BE2C (cell line): ENCODE measurements at regions not wholly inside any gene's neighbourhood (a gene's known extent, or its start where the extent isn't known, plus 50 kb on each side); places are given as distances from the start of the nearest gene placed in this dataset.

Experiments used
- DNase-seq: peaks from one replicate; pipeline ENCODE4 v3.0.0-alpha.2; 2020
- H3K27me3 ChIP-seq: fragments of 250-450 bp; sonication (Bioruptor Pico); 2 replicates; pipeline ENCODE4 v1.5.1; 2020; ENCODE audit warnings: mild to moderate bottlenecking
- H3K36me3 ChIP-seq: fragments of 250-450 bp; sonication (Bioruptor Pico); 2 replicates; pipeline ENCODE4 v1.5.1; 2020; ENCODE audit warnings: mild to moderate bottlenecking
- H3K4me1 ChIP-seq: fragments of 250-450 bp; sonication (Bioruptor Pico); 2 replicates; pipeline ENCODE4 v1.5.1; 2020
- H3K4me3 ChIP-seq: 2 replicates; pipeline ENCODE4 v1.5.1; 2011; ENCODE audit warnings: low read depth, low read length
- H3K9me3 ChIP-seq: fragments of 250-450 bp; sonication (Bioruptor Pico); 2 replicates; pipeline ENCODE4 v1.5.1; 2020
- CTCF ChIP-seq: IDR thresholded peaks from 2 replicates; pipeline ENCODE4 v1.5.1; 2012; ENCODE audit warnings: mild to moderate bottlenecking, low read depth, low read length

- no peaks in the 10 kb centered on the region for H3K36me3 ChIP-seq
- H3K9me3 ChIP-seq, result no peaks in the 10 kb centered on the region
- no peak for DNase-seq
- no peaks in the 10 kb centered on the region for H3K4me1 ChIP-seq
- no peak for TF ChIP-seq CTCF
- H3K27me3 ChIP-seq, result peaks cover 45% of the 10 kb centered on the region
- no peak overlapping the region for H3K4me3 ChIP-seq
Measured at GRCh38 chr5:176180339-176180738, 57.9 kb upstream of the SIMC1 start.

GRCh38 chr5:176180781-176181180, 57.4 kb upstream of the SIMC1 start:
- Histone ChIP-seq H3K4me3 (no peak overlapping the region), H3K4me1 (no peaks in the 10 kb centered on the region), H3K36me3 (no peaks in the 10 kb centered on the region), H3K9me3 (no peaks in the 10 kb centered on the region), H3K27me3 (peaks cover 41% of the 10 kb centered on the region)
- DNase-seq, result no peak
- TF ChIP-seq CTCF, result 0 out of 2 replicates have a peak, but pooled peaks have one; percentile 3

- DNase-seq, result no peak
- H3K4me3 ChIP-seq, result no peak overlapping the region
- H3K9me3 ChIP-seq, result no peaks in the 10 kb centered on the region
- H3K27me3 ChIP-seq, result peaks cover 35% of the 10 kb centered on the region
- no peaks in the 10 kb centered on the region for H3K36me3 ChIP-seq
- no peak for TF ChIP-seq CTCF
- H3K4me1 ChIP-seq, result no peaks in the 10 kb centered on the region
Measured at GRCh38 chr5:176181271-176181855, 56.9 kb upstream of the SIMC1 start.

- H3K36me3 ChIP-seq, result no peaks in the 10 kb centered on the region
- no peak for DNase-seq
- no peak overlapping the region for H3K4me3 ChIP-seq
- TF ChIP-seq CTCF, result no peak
- peaks cover 18% of the 10 kb centered on the region for H3K27me3 ChIP-seq
- no peaks in the 10 kb centered on the region; the same call in 1 of the 2 replicates for H3K9me3 ChIP-seq
- H3K4me1 ChIP-seq, result no peaks in the 10 kb centered on the region
Measured at GRCh38 chr5:176183321-176184074, 54.7 kb upstream of the SIMC1 start.

- Histone ChIP-seq H3K36me3 (no peaks in the 10 kb centered on the region), H3K4me3 (no peak overlapping the region), H3K9me3 (no peaks in the 10 kb centered on the region; the same call in 1 of the 2 replicates), H3K4me1 (no peaks in the 10 kb centered on the region), H3K27me3 (peaks cover 18% of the 10 kb centered on the region)
- TF ChIP-seq CTCF, result no peak
- DNase-seq, result no peak
Measured at GRCh38 chr5:176184608-176185132, 53.6 kb upstream of the SIMC1 start.
